NOMO-1 treated with DMSO at 0.1 percent for 48 hours (cell line): ENCODE measurements at regions not wholly inside any gene's neighbourhood (a gene's known extent, or its start where the extent isn't known, plus 50 kb on each side); places are given as distances from the start of the nearest gene placed in this dataset.

ENCODE experiments used
- DNase-seq: peaks from one replicate; lab custom pipeline; 2025; ENCODE audit not compliant: unreplicated experiment; lab: John Stamatoyannopoulos, UW

- DNase-seq, result no peak
These were observed 171.7 kb upstream of the HS6ST1 start for GRCh38 chr2:128490321-128490720.

GRCh38 chr2:128490881-128491691 is 172.4 kb upstream of the HS6ST1 start:
- DNase-seq, result no peak

- no peak for DNase-seq
These were observed 173.1 kb upstream of the HS6ST1 start for GRCh38 chr2:128491692-128492244.

GRCh38 chr2:128492966-128493811 is 174.5 kb upstream of the HS6ST1 start:
- DNase-seq, result no peak

GRCh38 chr2:128493880-128494279 is 175.2 kb upstream of the HS6ST1 start:
- DNase-seq, result no peak

GRCh38 chr2:128494307-128494639 is 175.6 kb upstream of the HS6ST1 start:
- DNase-seq, result no peak

- DNase-seq, result no peak
These were observed 176.1 kb upstream of the HS6ST1 start for GRCh38 chr2:128494640-128495321.

GRCh38 chr2:128495996-128496547 is 177.4 kb upstream of the HS6ST1 start:
- no peak for DNase-seq

- no peak for DNase-seq
These were observed 178.0 kb upstream of the HS6ST1 start for GRCh38 chr2:128496700-128497099.

- no peak for DNase-seq
These were observed 178.8 kb upstream of the HS6ST1 start for GRCh38 chr2:128497461-128497860.

- no peak for DNase-seq
These were observed 179.4 kb upstream of the HS6ST1 start for GRCh38 chr2:128498086-128498485.

GRCh38 chr2:128498589-128498988 is 179.9 kb upstream of the HS6ST1 start:
- DNase-seq, result no peak

- DNase-seq, result no peak
These were observed 180.9 kb upstream of the HS6ST1 start for GRCh38 chr2:128499367-128500137.

- no peak for DNase-seq
These were observed 181.6 kb upstream of the HS6ST1 start for GRCh38 chr2:128500138-128500800.

GRCh38 chr2:128501006-128501690 is 182.5 kb upstream of the HS6ST1 start:
- no peak for DNase-seq

- no peak for DNase-seq
These were observed 183.0 kb upstream of the HS6ST1 start for GRCh38 chr2:128501700-128502099.

- DNase-seq, result no peak
These were observed 183.5 kb upstream of the HS6ST1 start for GRCh38 chr2:128502200-128502599.

GRCh38 chr2:128502638-128503246 is 184.1 kb upstream of the HS6ST1 start:
- no peak for DNase-seq
